ENCODE measurements at regions not wholly inside any gene's neighbourhood (a gene's known extent, or its start where the extent isn't known, plus 50 kb on each side); places are given as distances from the start of the nearest gene placed in this dataset.

DNA sequence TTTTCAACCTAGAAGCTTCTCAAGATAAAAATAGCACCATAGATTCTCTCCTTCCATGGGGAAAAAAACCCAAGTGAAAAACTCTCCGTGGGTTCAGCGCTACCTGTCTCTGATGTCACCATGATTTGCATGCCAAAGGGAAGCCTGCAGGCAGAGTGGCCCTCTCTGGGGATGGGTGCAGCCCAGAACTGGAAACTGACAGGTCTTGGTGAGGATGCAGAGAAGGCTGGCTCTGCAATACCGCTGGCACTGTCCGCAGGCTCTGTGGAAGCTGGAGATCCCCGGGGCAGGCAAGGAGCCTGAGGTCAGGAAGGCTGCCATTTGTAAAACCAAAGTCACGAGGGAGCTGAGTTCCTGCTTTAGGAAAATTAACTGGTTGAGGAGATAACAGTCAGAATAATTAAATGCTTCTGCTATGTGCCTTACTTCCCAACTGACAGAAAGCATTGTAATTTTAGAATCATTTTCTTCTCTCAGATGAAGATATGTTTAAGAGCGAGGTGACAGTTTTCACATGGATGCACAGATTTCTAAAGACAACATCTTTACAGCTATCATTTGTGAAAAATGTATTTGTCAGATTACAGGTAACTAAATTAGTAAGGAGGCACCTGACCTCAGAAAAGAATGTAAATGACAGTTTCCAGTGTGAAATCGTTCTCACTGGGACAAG lies 731.5 kb upstream of the FZD8 start:
- no peak overlapping the region for H3K9ac ChIP-seq (ENCODE audit: low read depth in 1 of 2, low read length in 2 of 2)
- H3K27ac ChIP-seq (ENCODE audit: low read depth, low read length) = no peak overlapping the region
- no peak overlapping the region for H3K4me3 ChIP-seq (ENCODE audit: low read depth in 1 of 2, low read length in 2 of 2)
- no peaks in the 10 kb centered on the region for H3K27me3 ChIP-seq (ENCODE audit: control insufficient read depth in 1 of 2, insufficient read depth in 2 of 2, low read length in 2 of 2)
- peaks cover 0 to 3% of the 10 kb centered on the region in 2 donors for H3K9me3 ChIP-seq (ENCODE audit: control insufficient read depth in 1 of 2, low read length in 2 of 2)
- no peaks in the 10 kb centered on the region for H3K4me1 ChIP-seq (ENCODE audit: control insufficient read depth in 1 of 2, insufficient read depth in 2 of 2, low read length in 2 of 2)
- H3K36me3 ChIP-seq (ENCODE audit: control insufficient read depth in 1 of 2, insufficient read depth in 2 of 2, low read length in 2 of 2) = no peaks in the 10 kb centered on the region

DNA sequence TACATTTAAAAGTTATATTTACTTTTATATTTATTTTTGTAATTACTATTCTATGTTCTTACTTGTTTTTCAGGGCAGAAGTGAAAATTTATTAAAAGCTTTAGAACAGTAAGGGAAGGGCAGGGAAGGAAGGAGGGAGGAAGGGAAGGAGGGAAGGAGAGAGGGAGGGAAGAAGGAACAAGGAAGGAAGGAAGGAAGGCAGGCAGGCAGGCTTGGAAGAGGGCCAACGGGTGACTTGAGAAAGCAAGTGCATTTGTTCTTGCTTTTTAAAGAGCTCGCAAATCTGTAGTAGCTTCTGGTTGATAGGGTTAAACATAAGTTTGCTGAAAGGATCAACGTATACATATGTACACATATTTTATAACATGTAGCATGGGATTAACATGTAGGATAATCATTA lies 725.3 kb upstream of the FZD8 start:
- Histone ChIP-seq H3K27ac (ENCODE audit: low read depth, low read length) (no peak overlapping the region), H3K4me3 (ENCODE audit: low read depth in 1 of 2, low read length in 2 of 2) (no peak overlapping the region), H3K27me3 (ENCODE audit: control insufficient read depth in 1 of 2, insufficient read depth in 2 of 2, low read length in 2 of 2) (no peaks in the 10 kb centered on the region), H3K9ac (ENCODE audit: low read depth in 1 of 2, low read length in 2 of 2) (no peak overlapping the region), H3K9me3 (ENCODE audit: control insufficient read depth in 1 of 2, low read length in 2 of 2) (peaks cover 10 to 11% of the 10 kb centered on the region in 2 donors), H3K36me3 (ENCODE audit: control insufficient read depth in 1 of 2, insufficient read depth in 2 of 2, low read length in 2 of 2) (no peaks in the 10 kb centered on the region), H3K4me1 (ENCODE audit: control insufficient read depth in 1 of 2, insufficient read depth in 2 of 2, low read length in 2 of 2) (no peaks in the 10 kb centered on the region)

DNA sequence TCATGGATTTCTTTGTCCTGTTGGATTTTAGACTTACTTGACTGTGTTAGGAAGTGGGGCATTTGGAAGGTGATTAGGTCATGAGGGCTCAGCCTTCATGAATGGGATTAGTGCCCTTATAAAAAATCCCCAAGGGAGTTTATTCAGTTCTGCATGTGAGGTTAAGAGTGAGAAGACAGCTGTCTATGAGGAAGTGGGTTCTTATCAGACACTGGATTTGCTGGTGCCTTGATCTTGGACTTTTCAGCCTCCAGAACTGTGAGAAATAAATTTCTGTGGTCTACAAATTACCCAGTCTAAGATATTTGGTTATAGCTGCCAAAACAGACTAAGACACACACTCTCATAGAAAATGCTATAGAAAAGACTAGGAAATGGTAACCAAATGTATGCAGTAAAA lies 724.7 kb upstream of the FZD8 start:
- H3K4me1 ChIP-seq (ENCODE audit: control insufficient read depth in 1 of 2, insufficient read depth in 2 of 2, low read length in 2 of 2) = no peaks in the 10 kb centered on the region
- peaks cover 10 to 11% of the 10 kb centered on the region in 2 donors for H3K9me3 ChIP-seq (ENCODE audit: control insufficient read depth in 1 of 2, low read length in 2 of 2)
- no peak overlapping the region for H3K4me3 ChIP-seq (ENCODE audit: low read depth in 1 of 2, low read length in 2 of 2)
- H3K27me3 ChIP-seq (ENCODE audit: control insufficient read depth in 1 of 2, insufficient read depth in 2 of 2, low read length in 2 of 2) = no peaks in the 10 kb centered on the region
- no peaks in the 10 kb centered on the region for H3K36me3 ChIP-seq (ENCODE audit: control insufficient read depth in 1 of 2, insufficient read depth in 2 of 2, low read length in 2 of 2)
- H3K9ac ChIP-seq (ENCODE audit: low read depth in 1 of 2, low read length in 2 of 2) = no peak overlapping the region
- no peak overlapping the region for H3K27ac ChIP-seq (ENCODE audit: low read depth, low read length)

DNA sequence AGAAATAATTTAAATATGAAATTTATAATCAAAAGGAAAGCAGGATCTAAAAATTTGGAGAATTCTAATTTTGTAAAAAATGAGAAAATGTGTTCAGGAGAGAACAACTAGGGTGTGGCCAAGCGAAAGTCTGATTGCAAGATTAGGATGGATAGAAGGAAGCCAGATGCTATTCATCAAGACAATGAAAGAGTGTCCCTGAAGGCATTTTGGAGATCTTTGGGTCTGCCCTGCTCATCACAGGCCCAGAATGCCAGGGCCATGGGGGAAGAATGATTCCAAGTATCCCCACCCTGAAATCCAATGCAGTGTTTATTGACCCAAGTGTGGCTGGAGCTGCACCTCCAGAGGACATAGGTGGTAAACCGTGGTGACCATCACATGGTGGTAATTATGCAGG lies 724.0 kb upstream of the FZD8 start:
- H3K9ac ChIP-seq (ENCODE audit: low read depth in 1 of 2, low read length in 2 of 2) = no peak overlapping the region
- no peaks in the 10 kb centered on the region for H3K27me3 ChIP-seq (ENCODE audit: control insufficient read depth in 1 of 2, insufficient read depth in 2 of 2, low read length in 2 of 2)
- H3K4me3 ChIP-seq (ENCODE audit: low read depth in 1 of 2, low read length in 2 of 2) = no peak overlapping the region
- no peaks in the 10 kb centered on the region for H3K36me3 ChIP-seq (ENCODE audit: control insufficient read depth in 1 of 2, insufficient read depth in 2 of 2, low read length in 2 of 2)
- no peaks in the 10 kb centered on the region for H3K4me1 ChIP-seq (ENCODE audit: control insufficient read depth in 1 of 2, insufficient read depth in 2 of 2, low read length in 2 of 2)
- no peak overlapping the region for H3K27ac ChIP-seq (ENCODE audit: low read depth, low read length)
- H3K9me3 ChIP-seq (ENCODE audit: control insufficient read depth in 1 of 2, low read length in 2 of 2) = peaks cover 10 to 11% of the 10 kb centered on the region in 2 donors

DNA sequence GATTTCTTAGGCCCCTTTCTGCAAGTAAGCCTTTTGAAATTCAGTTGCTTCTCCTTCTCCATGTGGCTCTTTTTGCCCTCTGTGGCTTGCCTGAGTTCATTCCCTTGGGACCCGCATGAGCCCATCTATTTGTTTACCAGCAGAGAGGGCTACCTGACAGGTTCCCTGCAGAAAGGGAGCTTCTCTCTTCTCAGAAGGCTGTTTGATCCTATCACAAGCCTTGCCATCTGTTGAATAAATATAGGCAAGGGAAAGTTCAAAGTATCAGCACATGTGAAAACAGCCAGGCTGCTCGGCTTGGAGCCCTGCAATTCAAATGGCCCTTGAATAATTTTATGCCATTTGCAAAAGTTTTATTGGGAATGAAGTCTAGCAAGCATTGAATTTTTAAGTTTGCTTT lies 720.2 kb upstream of the FZD8 start:
- no peaks in the 10 kb centered on the region for H3K36me3 ChIP-seq (ENCODE audit: control insufficient read depth in 1 of 2, insufficient read depth in 2 of 2, low read length in 2 of 2)
- no peak overlapping the region for H3K4me3 ChIP-seq (ENCODE audit: low read depth in 1 of 2, low read length in 2 of 2)
- H3K27ac ChIP-seq (ENCODE audit: low read depth, low read length) = no peak overlapping the region
- peaks cover 6 to 11% of the 10 kb centered on the region in 2 donors for H3K9me3 ChIP-seq (ENCODE audit: control insufficient read depth in 1 of 2, low read length in 2 of 2)
- H3K9ac ChIP-seq (ENCODE audit: low read depth in 1 of 2, low read length in 2 of 2) = no peak overlapping the region
- H3K27me3 ChIP-seq (ENCODE audit: control insufficient read depth in 1 of 2, insufficient read depth in 2 of 2, low read length in 2 of 2) = no peaks in the 10 kb centered on the region
- no peaks in the 10 kb centered on the region for H3K4me1 ChIP-seq (ENCODE audit: control insufficient read depth in 1 of 2, insufficient read depth in 2 of 2, low read length in 2 of 2)

DNA sequence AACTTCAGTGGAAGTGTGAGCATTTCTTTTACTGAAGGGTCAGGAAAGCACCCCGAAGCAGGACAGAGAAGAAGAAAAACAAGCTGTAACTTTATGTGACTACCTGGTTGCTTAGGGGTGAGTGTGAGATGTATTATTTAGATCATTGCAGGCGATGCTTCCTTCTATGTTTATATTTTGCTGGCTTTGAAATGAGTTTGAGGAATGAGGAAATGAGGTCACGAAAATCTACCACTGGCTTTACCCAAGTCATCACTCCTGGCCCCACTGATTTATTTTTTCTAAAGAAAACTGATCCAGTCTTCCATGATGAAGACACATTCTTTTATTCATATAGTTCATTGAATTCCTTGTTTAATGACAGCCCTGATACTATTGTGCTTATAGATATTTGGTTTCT lies 716.6 kb upstream of the FZD8 start:
- H3K9ac ChIP-seq (ENCODE audit: low read depth in 1 of 2, low read length in 2 of 2) = no peak overlapping the region
- H3K4me1 ChIP-seq (ENCODE audit: control insufficient read depth in 1 of 2, insufficient read depth in 2 of 2, low read length in 2 of 2) = no peaks in the 10 kb centered on the region
- H3K9me3 ChIP-seq (ENCODE audit: control insufficient read depth in 1 of 2, low read length in 2 of 2) = peaks cover under 1 to 3% of the 10 kb centered on the region in 2 donors
- H3K4me3 ChIP-seq (ENCODE audit: low read depth in 1 of 2, low read length in 2 of 2) = no peak overlapping the region
- no peaks in the 10 kb centered on the region for H3K36me3 ChIP-seq (ENCODE audit: control insufficient read depth in 1 of 2, insufficient read depth in 2 of 2, low read length in 2 of 2)
- H3K27me3 ChIP-seq (ENCODE audit: control insufficient read depth in 1 of 2, insufficient read depth in 2 of 2, low read length in 2 of 2) = no peaks in the 10 kb centered on the region
- no peak overlapping the region for H3K27ac ChIP-seq (ENCODE audit: low read depth, low read length)

DNA sequence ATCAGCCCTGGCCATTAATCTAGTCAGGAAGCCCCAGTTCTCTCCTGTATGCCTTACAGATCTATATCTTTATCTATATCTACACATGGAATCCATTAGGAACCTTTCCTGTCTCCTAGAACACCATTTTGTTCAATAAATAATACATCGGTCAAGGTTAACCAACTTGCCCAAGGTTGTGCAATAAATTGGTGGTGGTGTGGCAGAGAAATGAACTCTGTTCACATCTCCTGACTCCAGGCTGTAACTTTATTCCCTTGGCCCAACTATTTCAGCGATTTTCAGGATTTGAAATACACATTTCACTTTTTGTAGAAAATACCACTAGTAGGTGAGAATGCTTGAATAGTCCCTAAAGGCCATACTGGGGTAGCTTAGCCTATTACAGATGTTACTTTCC lies 712.5 kb upstream of the FZD8 start:
- no peak overlapping the region for H3K9ac ChIP-seq (ENCODE audit: low read depth in 1 of 2, low read length in 2 of 2)
- H3K27ac ChIP-seq (ENCODE audit: low read depth, low read length) = no peak overlapping the region
- H3K27me3 ChIP-seq (ENCODE audit: control insufficient read depth in 1 of 2, insufficient read depth in 2 of 2, low read length in 2 of 2) = no peaks in the 10 kb centered on the region
- no peaks in the 10 kb centered on the region for H3K4me1 ChIP-seq (ENCODE audit: control insufficient read depth in 1 of 2, insufficient read depth in 2 of 2, low read length in 2 of 2)
- peaks cover 8% of the 10 kb centered on the region in 2 donors for H3K9me3 ChIP-seq (ENCODE audit: control insufficient read depth in 1 of 2, low read length in 2 of 2)
- H3K36me3 ChIP-seq (ENCODE audit: control insufficient read depth in 1 of 2, insufficient read depth in 2 of 2, low read length in 2 of 2) = no peaks in the 10 kb centered on the region
- no peak overlapping the region for H3K4me3 ChIP-seq (ENCODE audit: low read depth in 1 of 2, low read length in 2 of 2)

DNA sequence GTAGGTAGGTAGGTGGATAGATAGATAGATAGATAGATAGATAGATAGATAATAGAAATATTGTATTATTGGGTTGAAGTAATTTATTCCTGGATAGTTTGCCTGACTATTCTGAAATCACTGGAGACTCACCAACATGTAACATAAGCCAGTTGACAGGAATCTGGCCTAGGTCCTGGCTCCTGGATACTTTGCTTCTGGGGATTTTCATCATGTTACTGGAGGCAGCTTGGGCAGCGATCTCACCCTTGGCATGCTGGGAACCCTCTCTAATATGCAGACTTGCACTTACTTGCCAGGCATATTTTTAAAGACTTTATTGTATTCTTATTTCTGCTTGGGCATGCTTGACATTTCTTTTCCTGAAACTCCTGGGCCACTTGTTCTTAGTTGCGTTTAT lies 709.1 kb upstream of the FZD8 start:
- Histone ChIP-seq H3K36me3 (ENCODE audit: control insufficient read depth in 1 of 2, insufficient read depth in 2 of 2, low read length in 2 of 2) (no peaks in the 10 kb centered on the region), H3K4me3 (ENCODE audit: low read depth in 1 of 2, low read length in 2 of 2) (no peak overlapping the region), H3K9ac (ENCODE audit: low read depth in 1 of 2, low read length in 2 of 2) (no peak overlapping the region), H3K27ac (ENCODE audit: low read depth, low read length) (no peak overlapping the region), H3K9me3 (ENCODE audit: control insufficient read depth in 1 of 2, low read length in 2 of 2) (peaks cover 8% of the 10 kb centered on the region in 2 donors), H3K27me3 (ENCODE audit: control insufficient read depth in 1 of 2, insufficient read depth in 2 of 2, low read length in 2 of 2) (no peaks in the 10 kb centered on the region), H3K4me1 (ENCODE audit: control insufficient read depth in 1 of 2, insufficient read depth in 2 of 2, low read length in 2 of 2) (no peaks in the 10 kb centered on the region)

DNA sequence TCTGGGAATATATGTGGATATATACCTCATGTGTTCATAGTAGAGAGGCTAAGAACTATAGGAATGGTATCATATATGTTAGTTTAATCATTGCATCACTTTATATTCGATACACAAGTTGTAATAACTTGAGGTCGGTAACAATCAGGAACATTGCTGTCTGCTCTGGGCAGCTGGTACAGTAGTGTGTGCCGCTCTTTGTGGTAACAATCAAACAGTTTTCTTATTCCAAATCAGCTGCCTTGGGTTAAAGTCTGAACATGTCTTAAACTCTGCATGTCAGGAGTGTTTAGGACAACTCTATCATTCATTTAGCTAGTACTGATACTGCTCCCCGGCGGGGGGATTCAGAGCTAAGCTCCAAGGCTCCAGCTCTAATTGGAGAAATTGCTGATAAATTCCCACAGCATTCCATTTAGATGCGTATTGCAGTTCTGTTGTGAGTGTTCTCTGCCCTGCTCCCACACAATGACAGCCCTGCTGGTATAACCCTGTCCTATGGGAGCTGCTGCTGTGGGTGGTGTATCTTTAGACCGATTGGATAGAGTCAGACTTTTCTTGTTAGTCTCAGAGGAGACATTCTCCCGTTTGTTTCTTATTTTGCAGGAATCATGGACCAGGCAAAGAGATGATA lies 707.5 kb upstream of the FZD8 start:
- peaks cover 8 to 11% of the 10 kb centered on the region in 2 donors for H3K9me3 ChIP-seq (ENCODE audit: control insufficient read depth in 1 of 2, low read length in 2 of 2)
- H3K4me3 ChIP-seq (ENCODE audit: low read depth in 1 of 2, low read length in 2 of 2) = no peak overlapping the region
- H3K9ac ChIP-seq (ENCODE audit: low read depth in 1 of 2, low read length in 2 of 2) = no peak overlapping the region
- H3K4me1 ChIP-seq (ENCODE audit: control insufficient read depth in 1 of 2, insufficient read depth in 2 of 2, low read length in 2 of 2) = no peaks in the 10 kb centered on the region
- no peaks in the 10 kb centered on the region for H3K27me3 ChIP-seq (ENCODE audit: control insufficient read depth in 1 of 2, insufficient read depth in 2 of 2, low read length in 2 of 2)
- no peaks in the 10 kb centered on the region for H3K36me3 ChIP-seq (ENCODE audit: control insufficient read depth in 1 of 2, insufficient read depth in 2 of 2, low read length in 2 of 2)
- no peak overlapping the region for H3K27ac ChIP-seq (ENCODE audit: low read depth, low read length)

DNA sequence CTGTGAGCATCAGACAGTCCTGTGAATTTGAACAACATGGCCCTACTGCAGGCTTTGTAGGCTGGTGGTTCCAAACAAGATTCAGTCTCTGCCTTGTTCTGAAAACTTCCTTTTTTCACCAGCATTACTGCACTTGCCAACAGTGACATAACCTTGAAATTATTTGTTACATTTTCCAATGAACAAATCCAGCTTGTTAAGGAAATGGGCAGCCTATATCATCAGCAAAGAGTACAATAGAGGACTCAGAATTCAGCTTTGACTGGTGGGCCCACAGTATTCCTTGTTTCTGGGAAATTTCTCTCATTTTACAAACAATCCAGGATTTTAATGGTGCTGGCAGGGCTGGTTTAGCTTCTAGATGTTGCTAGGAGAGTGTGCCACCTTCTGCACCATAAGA lies 703.7 kb upstream of the FZD8 start:
- Histone ChIP-seq H3K27me3 (ENCODE audit: control insufficient read depth in 1 of 2, insufficient read depth in 2 of 2, low read length in 2 of 2) (no peaks in the 10 kb centered on the region), H3K9ac (ENCODE audit: low read depth in 1 of 2, low read length in 2 of 2) (no peak overlapping the region), H3K27ac (ENCODE audit: low read depth, low read length) (no peak overlapping the region), H3K9me3 (ENCODE audit: control insufficient read depth in 1 of 2, low read length in 2 of 2) (peaks cover 5 to 8% of the 10 kb centered on the region in 2 donors), H3K4me3 (ENCODE audit: low read depth in 1 of 2, low read length in 2 of 2) (no peak overlapping the region), H3K36me3 (ENCODE audit: control insufficient read depth in 1 of 2, insufficient read depth in 2 of 2, low read length in 2 of 2) (no peaks in the 10 kb centered on the region), H3K4me1 (ENCODE audit: control insufficient read depth in 1 of 2, insufficient read depth in 2 of 2, low read length in 2 of 2) (no peaks in the 10 kb centered on the region)
